ENCODE measurements at regions not wholly inside any gene's neighbourhood (a gene's known extent, or its start where the extent isn't known, plus 50 kb on each side); places are given as distances from the start of the nearest gene placed in this dataset.
A peak's percentile ranks its signal among the peaks of the same experiment; 100 is the strongest.

- TF ChIP-seq ARNTL (CRISPR knock-in tag; IDR thresholded peaks at IDR 0.05; ENCODE audit: borderline replicate concordance, low read depth) (no peak), PPARA (CRISPR knock-in tag; IDR thresholded peaks at IDR 0.05; ENCODE audit: borderline replicate concordance) (no peak), CSDC2 (CRISPR knock-in tag; IDR thresholded peaks at IDR 0.05) (no peak), TSHZ2 (CRISPR knock-in tag; IDR thresholded peaks at IDR 0.05) (no peak), CSRNP3 (CRISPR knock-in tag; IDR thresholded peaks at IDR 0.05) (no peak), TCF4 (CRISPR knock-in tag; IDR thresholded peaks at IDR 0.05; ENCODE audit: borderline replicate concordance) (no peak), ZNF70 (CRISPR knock-in tag; IDR thresholded peaks at IDR 0.05) (no peak), POU6F1 (CRISPR knock-in tag; IDR thresholded peaks at IDR 0.05; ENCODE audit: borderline replicate concordance, low read depth) (no peak), ZFP3 (CRISPR knock-in tag; IDR thresholded peaks at IDR 0.05) (no peak), ISL1 (CRISPR knock-in tag; IDR thresholded peaks at IDR 0.05) (no peak), TOX (CRISPR knock-in tag; IDR thresholded peaks at IDR 0.05; ENCODE audit: borderline replicate concordance) (no peak), OSR1 (CRISPR knock-in tag; IDR thresholded peaks at IDR 0.05) (no peak), PATZ1 (CRISPR knock-in tag; IDR thresholded peaks at IDR 0.05; ENCODE audit: borderline replicate concordance) (no peak), GLIS3 (CRISPR knock-in tag; IDR thresholded peaks at IDR 0.05) (no peak), ZNF8 (CRISPR knock-in tag; IDR thresholded peaks at IDR 0.05) (no peak), SNAI2 (CRISPR knock-in tag; IDR thresholded peaks at IDR 0.05) (no peak)
- ATAC-seq: 0 out of 3 replicates have a peak, but pooled peaks have one; percentile 10
These were observed 64.6 kb downstream of the UNCX start for GRCh38 chr7:1297017-1297960.

GRCh38 chr7:1298051-1298930 is 65.6 kb downstream of the UNCX start:
- TF ChIP-seq TOX (CRISPR knock-in tag; IDR thresholded peaks at IDR 0.05; ENCODE audit: borderline replicate concordance) (no peak), ZNF565 (CRISPR knock-in tag; conservative IDR thresholded peaks at IDR 0.05; ENCODE audit: low read depth) (no peak), PATZ1 (CRISPR knock-in tag; IDR thresholded peaks at IDR 0.05; ENCODE audit: borderline replicate concordance) (no peak), ZFP3 (CRISPR knock-in tag; IDR thresholded peaks at IDR 0.05) (no peak), CSDC2 (CRISPR knock-in tag; IDR thresholded peaks at IDR 0.05) (no peak), SNAI2 (CRISPR knock-in tag; IDR thresholded peaks at IDR 0.05) (no peak), TCF4 (CRISPR knock-in tag; IDR thresholded peaks at IDR 0.05; ENCODE audit: borderline replicate concordance) (no peak), CSRNP3 (CRISPR knock-in tag; IDR thresholded peaks at IDR 0.05) (no peak), ZNF8 (CRISPR knock-in tag; IDR thresholded peaks at IDR 0.05) (no peak), TSHZ2 (CRISPR knock-in tag; IDR thresholded peaks at IDR 0.05) (no peak), ISL1 (CRISPR knock-in tag; IDR thresholded peaks at IDR 0.05) (no peak), OSR1 (CRISPR knock-in tag; IDR thresholded peaks at IDR 0.05) (no peak)
- ATAC-seq: peak; percentile 5; the same call in 1 of the 3 replicates

Measured in SK-N-SH treated with all-trans-retinoic acid at 6 μM for 48 hours (cell line).